ENCODE measurements at regions not wholly inside any gene's neighbourhood (a gene's known extent, or its start where the extent isn't known, plus 50 kb on each side); places are given as distances from the start of the nearest gene placed in this dataset.

DNA sequence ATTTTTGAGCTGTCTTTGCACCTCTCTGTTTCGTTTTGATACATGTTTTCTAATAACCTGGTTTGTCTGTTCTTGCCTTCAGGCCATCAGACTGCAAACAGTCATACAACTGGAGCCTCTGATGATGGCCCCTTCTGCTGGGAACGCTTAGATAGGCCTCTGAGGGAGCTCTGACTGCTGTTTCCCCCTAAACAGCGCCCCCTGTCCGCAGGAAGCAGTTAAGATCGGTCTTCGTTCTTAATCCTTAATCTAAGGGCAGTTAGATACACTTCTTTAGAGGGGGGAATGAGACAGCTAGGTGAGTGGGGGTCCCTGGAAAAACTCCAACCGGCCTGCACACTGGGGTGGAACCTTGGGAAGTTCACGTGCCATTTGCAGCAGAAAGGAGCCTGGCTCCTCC, 1338.8 kb upstream of the SEL1L start:
- DNase-seq (ENCODE audit: insufficient read length, low spot score) (no peak), FAIRE-seq (no peak)

DNA sequence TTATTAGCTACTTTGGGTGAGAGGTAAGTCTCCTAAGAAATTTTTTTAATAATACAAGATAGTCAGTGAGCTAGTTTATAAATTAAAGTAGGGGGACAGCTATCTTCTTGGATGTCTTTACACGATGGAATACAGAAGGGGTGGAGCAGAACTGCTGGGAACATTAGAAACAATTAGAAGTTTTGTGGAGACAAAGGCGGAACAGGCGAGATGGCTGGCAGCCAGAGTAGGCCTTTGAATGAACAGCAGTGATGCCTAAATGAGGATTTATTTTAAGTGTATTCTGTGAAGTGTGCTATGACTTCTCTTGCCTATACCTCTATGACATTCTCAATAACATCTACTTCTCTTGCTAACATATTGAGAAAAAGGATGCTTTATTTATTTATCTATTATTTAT, 1345.3 kb upstream of the SEL1L start:
- FAIRE-seq (no peak), DNase-seq (ENCODE audit: insufficient read length, low spot score) (no peak)
- TF ChIP-seq, protein P1, sequence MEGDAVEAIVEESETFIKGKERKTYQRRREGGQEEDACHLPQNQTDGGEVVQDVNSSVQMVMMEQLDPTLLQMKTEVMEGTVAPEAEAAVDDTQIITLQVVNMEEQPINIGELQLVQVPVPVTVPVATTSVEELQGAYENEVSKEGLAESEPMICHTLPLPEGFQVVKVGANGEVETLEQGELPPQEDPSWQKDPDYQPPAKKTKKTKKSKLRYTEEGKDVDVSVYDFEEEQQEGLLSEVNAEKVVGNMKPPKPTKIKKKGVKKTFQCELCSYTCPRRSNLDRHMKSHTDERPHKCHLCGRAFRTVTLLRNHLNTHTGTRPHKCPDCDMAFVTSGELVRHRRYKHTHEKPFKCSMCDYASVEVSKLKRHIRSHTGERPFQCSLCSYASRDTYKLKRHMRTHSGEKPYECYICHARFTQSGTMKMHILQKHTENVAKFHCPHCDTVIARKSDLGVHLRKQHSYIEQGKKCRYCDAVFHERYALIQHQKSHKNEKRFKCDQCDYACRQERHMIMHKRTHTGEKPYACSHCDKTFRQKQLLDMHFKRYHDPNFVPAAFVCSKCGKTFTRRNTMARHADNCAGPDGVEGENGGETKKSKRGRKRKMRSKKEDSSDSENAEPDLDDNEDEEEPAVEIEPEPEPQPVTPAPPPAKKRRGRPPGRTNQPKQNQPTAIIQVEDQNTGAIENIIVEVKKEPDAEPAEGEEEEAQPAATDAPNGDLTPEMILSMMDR (IDR thresholded peaks at IDR 0.05; ENCODE audit: insufficient read depth, missing control alignments) = no peak

More for the DNA sequence above, 1338.8 kb upstream of the SEL1L start:
- TF ChIP-seq, protein P1 (IDR thresholded peaks at IDR 0.05; ENCODE audit: insufficient read depth, missing control alignments) = no peak

DNA sequence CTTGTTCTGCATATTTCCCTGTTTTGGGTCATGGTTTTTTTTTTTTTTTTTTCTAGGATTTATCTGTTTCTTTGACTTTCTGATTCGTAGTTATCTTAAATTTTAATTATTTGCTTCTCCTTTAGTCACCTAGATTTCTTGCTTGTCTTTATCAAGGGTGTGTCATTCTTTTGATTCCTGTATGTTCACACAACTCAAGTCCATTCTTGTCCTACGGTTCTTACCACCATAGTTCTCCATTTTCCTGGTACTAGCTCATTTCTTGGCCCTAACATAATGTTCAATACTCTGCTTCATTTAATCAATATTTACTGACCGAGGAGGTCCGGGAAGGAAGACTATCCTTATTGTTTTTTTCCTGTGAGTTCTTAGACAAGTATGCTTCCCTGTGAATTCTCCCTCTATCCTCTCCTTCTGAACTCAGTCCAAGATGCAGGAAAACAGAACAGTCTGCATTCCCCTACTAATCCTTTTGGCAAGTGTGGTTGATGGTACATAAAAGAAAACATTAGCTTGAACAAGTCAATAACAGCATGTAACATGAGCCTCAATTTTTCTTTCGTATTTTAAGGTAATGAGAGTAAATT, 1346.4 kb upstream of the SEL1L start:
- no peak for FAIRE-seq
- TF ChIP-seq, protein P1 (IDR thresholded peaks at IDR 0.05; ENCODE audit: insufficient read depth, missing control alignments) = no peak

DNA sequence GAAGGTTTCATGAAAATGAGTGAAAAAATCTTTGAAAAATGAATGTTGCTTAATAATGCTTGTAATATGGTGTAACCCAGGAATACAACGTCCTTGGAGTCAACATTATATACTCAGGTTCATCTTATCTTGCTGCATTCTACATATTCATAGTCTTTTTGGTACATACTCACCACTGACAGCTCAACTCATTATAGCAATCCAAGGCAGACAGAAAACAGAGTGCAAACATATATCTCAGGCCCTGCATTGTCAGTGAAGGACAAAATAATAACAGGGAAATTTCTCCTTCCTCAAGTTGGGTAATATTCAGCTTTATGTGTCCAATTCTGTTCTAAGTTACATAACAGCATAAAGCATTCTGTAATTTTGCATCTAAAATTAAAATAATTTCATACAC, 1353.0 kb upstream of the SEL1L start:
- DNase-seq (ENCODE audit: insufficient read length, low spot score) = no peak
- no peak for FAIRE-seq
- TF ChIP-seq, protein P1 (IDR thresholded peaks at IDR 0.05; ENCODE audit: insufficient read depth, missing control alignments) = no peak

More for the DNA sequence above, 1346.4 kb upstream of the SEL1L start:
- no peak for DNase-seq (ENCODE audit: insufficient read length, low spot score)

DNA sequence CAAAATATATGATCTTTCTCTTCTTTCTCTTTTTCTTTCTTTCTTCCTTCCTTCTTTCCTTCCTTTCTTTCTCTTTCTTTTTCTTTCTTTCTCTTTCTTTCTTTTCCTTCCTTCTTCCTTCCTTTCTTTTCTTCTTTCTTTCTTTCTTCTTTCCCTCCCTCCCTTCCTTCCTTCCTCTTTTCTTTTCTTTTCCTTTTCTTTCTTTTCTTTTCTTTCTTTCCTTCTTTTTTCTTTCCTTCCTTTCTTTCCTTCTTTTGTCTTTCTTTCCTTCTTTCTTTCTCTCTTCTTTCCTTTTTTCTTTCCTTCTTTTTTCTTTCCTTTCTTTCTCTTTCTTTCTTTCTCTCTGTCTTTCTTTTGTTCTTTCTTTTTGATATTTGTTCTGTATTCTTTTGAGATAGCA, 1356.0 kb upstream of the SEL1L start:
- DNase-seq (ENCODE audit: insufficient read length, low spot score) (no peak), FAIRE-seq (no peak)
- TF ChIP-seq, protein P1 (IDR thresholded peaks at IDR 0.05; ENCODE audit: insufficient read depth, missing control alignments) = no peak

DNA sequence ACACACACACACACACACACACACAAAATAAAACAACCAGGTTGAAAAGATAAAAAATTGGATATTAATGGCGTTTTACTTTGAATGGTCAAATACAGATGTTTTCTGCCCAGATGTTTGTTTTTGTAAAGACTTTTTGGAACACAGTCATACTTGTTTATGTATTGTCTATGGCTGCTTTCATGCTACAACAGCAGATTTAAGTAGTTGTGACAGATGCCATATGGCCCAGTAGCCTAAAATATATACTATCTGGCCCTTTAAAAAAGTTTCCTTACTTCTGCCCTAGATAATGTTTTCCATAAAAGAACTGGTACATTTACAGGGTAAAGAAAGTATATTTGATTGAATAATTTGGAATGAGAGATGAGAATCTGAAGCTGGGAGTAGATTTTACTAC, 1362.8 kb upstream of the SEL1L start:
- FAIRE-seq = no peak
- DNase-seq (ENCODE audit: insufficient read length, low spot score) = no peak
- TF ChIP-seq, protein P1 (IDR thresholded peaks at IDR 0.05; ENCODE audit: insufficient read depth, missing control alignments) = no peak

DNA sequence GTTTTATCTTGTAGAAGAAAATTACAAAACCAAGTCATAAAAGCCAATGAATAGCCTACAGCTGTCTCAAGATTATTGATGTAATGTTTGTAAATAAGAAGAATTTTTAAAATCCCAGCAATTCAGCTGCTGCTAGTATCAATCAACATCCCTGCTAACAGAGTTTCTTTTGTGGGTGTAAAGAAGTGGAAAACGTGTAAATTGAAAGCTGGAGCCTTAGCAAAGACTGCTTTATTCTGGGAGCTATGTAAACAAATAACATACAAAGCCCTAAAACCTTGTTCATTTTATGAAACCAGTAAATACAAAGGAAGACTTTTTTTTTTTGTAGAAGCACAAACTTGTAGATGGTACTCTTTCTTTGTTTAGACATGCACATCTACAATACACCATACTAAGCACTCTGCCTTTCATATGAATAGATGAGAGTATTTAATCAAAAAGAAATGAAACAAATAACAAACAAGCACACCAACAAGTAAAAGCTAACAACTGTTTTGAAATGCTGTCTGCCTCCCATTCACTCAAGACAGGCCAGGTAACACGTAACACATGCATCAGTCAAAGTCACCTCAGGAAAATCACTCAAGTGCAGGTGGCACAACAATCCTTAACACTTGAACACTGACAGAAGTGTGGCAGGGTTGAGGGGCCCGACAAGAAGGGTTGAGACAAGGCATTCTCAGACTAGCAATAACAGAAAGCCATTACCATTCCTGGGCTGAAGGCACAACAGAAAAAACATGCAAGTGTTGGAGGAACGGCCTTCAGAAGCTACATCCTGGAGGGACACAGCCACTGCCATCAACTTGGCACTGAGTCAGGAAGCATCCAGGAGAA, 1364.0 kb upstream of the SEL1L start:
- TF ChIP-seq, protein P1 (IDR thresholded peaks at IDR 0.05; ENCODE audit: insufficient read depth, missing control alignments) = no peak
- no peak for FAIRE-seq
- no peak for DNase-seq (ENCODE audit: insufficient read length, low spot score)
